ENCODE measurements at regions not wholly inside any gene's neighbourhood (a gene's known extent, or its start where the extent isn't known, plus 50 kb on each side); places are given as distances from the start of the nearest gene placed in this dataset.

- Mint-ChIP-seq H3K4me1 (no peaks in the 10 kb centered on the region), H3K27ac (no peak overlapping the region), H3K27me3 (no peaks in the 10 kb centered on the region), H3K4me3 (no peak overlapping the region), H3K9me3 (ENCODE audit: insufficient read depth) (peaks cover 3% of the 10 kb centered on the region)
- Histone ChIP-seq H3K27ac (ENCODE audit: low read length in 2 of 2) (no peak overlapping the region), H3K36me3 (replicated peaks in 1 of 2; ENCODE audit: control extremely low read depth in 1 of 2, control insufficient read depth in 1 of 2, extremely low read depth in 1 of 2, insufficient read depth in 2 of 2, low read length in 1 of 2) (no peaks in the 10 kb centered on the region), H3K9ac (ENCODE audit: low read length) (no peak overlapping the region), H3K4me1 (ENCODE audit: control insufficient read depth in 2 of 2, insufficient read depth in 2 of 2, low read length in 2 of 2) (no peaks in the 10 kb centered on the region), H3K4me3 (ENCODE audit: control extremely low read depth in 1 of 5, extremely low read depth in 1 of 5, insufficient read depth in 1 of 5, low read depth in 2 of 5, low read length in 4 of 5) (no peak overlapping the region), H3K27me3 (replicated peaks in 1 of 4; ENCODE audit: control extremely low read depth in 1 of 4, control insufficient read depth in 3 of 4, insufficient read depth in 4 of 4, low read length in 3 of 4) (no peaks in the 10 kb centered on the region), H3K4me2 (replicated peaks; ENCODE audit: low read depth, low read length, poor library complexity, severe bottlenecking) (no peak overlapping the region), H2AFZ (ENCODE audit: insufficient read depth, low read depth, low read length, poor library complexity, severe bottlenecking) (no peak overlapping the region), H3K79me2 (ENCODE audit: control insufficient read depth, insufficient read depth, low read length) (no peaks in the 10 kb centered on the region), H4K20me1 (ENCODE audit: control insufficient read depth, insufficient read depth, low read length, poor library complexity, severe bottlenecking) (no peaks in the 10 kb centered on the region), H3K9me3 (ENCODE audit: control extremely low read depth in 1 of 3, control insufficient read depth in 2 of 3, insufficient read depth in 1 of 3, low read length in 2 of 3) (no peaks in the 10 kb centered on the region)
- CTCF ChIA-PET = no interaction called here
- DNase-seq = no peak
- TF ChIP-seq EZH2 (IDR thresholded peaks at IDR 0.05; ENCODE audit: borderline replicate concordance, insufficient read depth, low read depth, low read length, poor library complexity, severe bottlenecking) = no peak
- TF ChIP-seq, protein P1, sequence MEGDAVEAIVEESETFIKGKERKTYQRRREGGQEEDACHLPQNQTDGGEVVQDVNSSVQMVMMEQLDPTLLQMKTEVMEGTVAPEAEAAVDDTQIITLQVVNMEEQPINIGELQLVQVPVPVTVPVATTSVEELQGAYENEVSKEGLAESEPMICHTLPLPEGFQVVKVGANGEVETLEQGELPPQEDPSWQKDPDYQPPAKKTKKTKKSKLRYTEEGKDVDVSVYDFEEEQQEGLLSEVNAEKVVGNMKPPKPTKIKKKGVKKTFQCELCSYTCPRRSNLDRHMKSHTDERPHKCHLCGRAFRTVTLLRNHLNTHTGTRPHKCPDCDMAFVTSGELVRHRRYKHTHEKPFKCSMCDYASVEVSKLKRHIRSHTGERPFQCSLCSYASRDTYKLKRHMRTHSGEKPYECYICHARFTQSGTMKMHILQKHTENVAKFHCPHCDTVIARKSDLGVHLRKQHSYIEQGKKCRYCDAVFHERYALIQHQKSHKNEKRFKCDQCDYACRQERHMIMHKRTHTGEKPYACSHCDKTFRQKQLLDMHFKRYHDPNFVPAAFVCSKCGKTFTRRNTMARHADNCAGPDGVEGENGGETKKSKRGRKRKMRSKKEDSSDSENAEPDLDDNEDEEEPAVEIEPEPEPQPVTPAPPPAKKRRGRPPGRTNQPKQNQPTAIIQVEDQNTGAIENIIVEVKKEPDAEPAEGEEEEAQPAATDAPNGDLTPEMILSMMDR (IDR thresholded peaks at IDR 0.05) = no peak
- no CpG with 5 or more reads among the region's 1 CpG for WGBS (ENCODE audit: insufficient coverage)
- POLR2A ChIA-PET = no interaction called here
- intact Hi-C loops (cut with micrococcal nuclease) = no loop called here
- no peak for ATAC-seq (ENCODE audit: low read depth)
These were observed 197.4 kb downstream of the LTN1 start for GRCh38 chr21:28795251-28795650.

DNA sequence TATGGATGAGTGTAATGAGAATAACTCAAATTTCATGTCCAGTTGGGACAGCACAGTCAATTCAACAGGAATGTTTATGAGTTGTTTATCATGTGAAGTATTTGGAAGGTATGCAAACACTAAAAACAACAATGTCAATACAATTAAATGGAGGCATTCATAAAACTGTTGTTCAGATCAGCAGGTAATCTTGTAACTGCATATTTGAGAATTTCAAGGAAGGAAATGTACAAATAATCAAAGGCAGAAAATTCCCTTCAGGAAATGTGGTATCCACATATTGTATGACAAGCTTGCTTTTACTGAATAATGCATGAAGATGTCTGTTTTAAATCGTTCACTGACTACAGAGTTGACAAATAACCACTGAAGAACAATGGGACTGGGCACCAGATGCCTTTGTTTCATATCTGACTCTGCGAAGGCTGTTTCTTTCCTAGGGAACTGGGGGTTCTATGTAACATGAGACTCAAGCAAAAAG lies 198.3 kb downstream of the LTN1 start:
- POLR2A ChIA-PET = no interaction called here
- no peaks in the 10 kb centered on the region for H4K20me1 ChIP-seq (ENCODE audit: control insufficient read depth, insufficient read depth, low read length, poor library complexity, severe bottlenecking)

More for the DNA sequence above, 198.3 kb downstream of the LTN1 start:
- Mint-ChIP-seq H3K4me3 (no peak overlapping the region), H3K27ac (no peak overlapping the region), H3K27me3 (no peaks in the 10 kb centered on the region), H3K9me3 (ENCODE audit: insufficient read depth) (peaks cover 3% of the 10 kb centered on the region), H3K4me1 (no peaks in the 10 kb centered on the region)
- H3K27me3 ChIP-seq (replicated peaks in 1 of 4; ENCODE audit: control extremely low read depth in 1 of 4, control insufficient read depth in 3 of 4, insufficient read depth in 4 of 4, low read length in 3 of 4) = no peaks in the 10 kb centered on the region
- no peak for TF ChIP-seq EZH2 (IDR thresholded peaks at IDR 0.05; ENCODE audit: borderline replicate concordance, insufficient read depth, low read depth, low read length, poor library complexity, severe bottlenecking)
- TF ChIP-seq, protein P1 (IDR thresholded peaks at IDR 0.05) = no peak
- no peaks in the 10 kb centered on the region for H3K4me1 ChIP-seq (ENCODE audit: control insufficient read depth in 2 of 2, insufficient read depth in 2 of 2, low read length in 2 of 2)
- intact Hi-C loops (cut with micrococcal nuclease) = no loop called here
- H3K4me3 ChIP-seq (ENCODE audit: control extremely low read depth in 1 of 5, extremely low read depth in 1 of 5, insufficient read depth in 1 of 5, low read depth in 2 of 5, low read length in 4 of 5) = no peak overlapping the region
- H3K9ac ChIP-seq (ENCODE audit: low read length) = no peak overlapping the region
- H3K27ac ChIP-seq (ENCODE audit: low read length in 2 of 2) = no peak overlapping the region
- DNase-seq (no peak), ATAC-seq (ENCODE audit: low read depth) (no peak)
- H2AFZ ChIP-seq (ENCODE audit: insufficient read depth, low read depth, low read length, poor library complexity, severe bottlenecking) = no peak overlapping the region
- no peaks in the 10 kb centered on the region for H3K36me3 ChIP-seq (replicated peaks in 1 of 2; ENCODE audit: control extremely low read depth in 1 of 2, control insufficient read depth in 1 of 2, extremely low read depth in 1 of 2, insufficient read depth in 2 of 2, low read length in 1 of 2)
- no peak overlapping the region for H3K4me2 ChIP-seq (replicated peaks; ENCODE audit: low read depth, low read length, poor library complexity, severe bottlenecking)
- H3K9me3 ChIP-seq (ENCODE audit: control extremely low read depth in 1 of 3, control insufficient read depth in 2 of 3, insufficient read depth in 1 of 3, low read length in 2 of 3) = no peaks in the 10 kb centered on the region
- H3K79me2 ChIP-seq (ENCODE audit: control insufficient read depth, insufficient read depth, low read length) = no peaks in the 10 kb centered on the region
- CTCF ChIA-PET = no interaction called here
- WGBS (ENCODE audit: insufficient coverage) = no CpG with 5 or more reads among the region's 2 CpGs
